Activated CD8-positive, alpha-beta T cell treated with anti-CD3 and anti-CD28 coated beads for 36 hours (primary cell): ENCODE measurements at regions not wholly inside any gene's neighbourhood (a gene's known extent, or its start where the extent isn't known, plus 50 kb on each side); places are given as distances from the start of the nearest gene placed in this dataset.

ENCODE experiments used
- ATAC-seq: fragments of 200-7000 bp; cut with Tn5 transposase; one replicate; pipeline ENCODE4 v1.10.0; 2021; ENCODE audit warnings: mild to moderate bottlenecking, moderate library complexity
- CTCF ChIA-PET: fragments of 350-600 bp; sonication (Branson Sonifier 250); formaldehyde crosslinking; loops from one replicate; lab custom pipeline; 2021; ENCODE audit warnings: antibody characterized with exemption; lab: Charles Lee
- POLR2A ChIA-PET: fragments of 350-600 bp; sonication (Branson Sonifier 250); formaldehyde crosslinking; loops from one replicate; lab custom pipeline; 2021; ENCODE audit warnings: antibody characterized with exemption; lab: Charles Lee
- DNase-seq: peaks from one replicate; pipeline ENCODE4 v3.0.0-alpha.2; 2020
- H3K27ac Mint-ChIP-seq: one replicate; pipeline ENCODE4 v1.8.0; 2021; ENCODE audit warnings: mild to moderate bottlenecking, mixed read lengths
- H3K27me3 Mint-ChIP-seq: one replicate; pipeline ENCODE4 v1.8.0; 2021; ENCODE audit warnings: mixed read lengths
- H3K36me3 Mint-ChIP-seq: one replicate; pipeline ENCODE4 v1.8.0; 2021; ENCODE audit warnings: low read depth, mixed read lengths
- H3K4me1 Mint-ChIP-seq: one replicate; pipeline ENCODE4 v1.8.0; 2021; ENCODE audit warnings: low read depth, mixed read lengths
- H3K4me3 Mint-ChIP-seq: one replicate; pipeline ENCODE4 v1.8.0; 2021; ENCODE audit warnings: mild to moderate bottlenecking, moderate library complexity, mixed read lengths
- H3K9me3 Mint-ChIP-seq: one replicate; pipeline ENCODE4 v1.8.0; 2021; ENCODE audit warnings: mixed read lengths
- intact Hi-C: fragments of 100-400 bp; cut with micrococcal nuclease; formaldehyde crosslinking; loops from one replicate; pipeline ENCODE4 v1.10.0; 2022
- TF ChIP-seq, protein P1 (sequence below): fragments of 200-600 bp; IDR thresholded peaks from one replicate; pipeline ENCODE4 v1.8.0; 2022; ENCODE audit warnings: antibody characterized with exemption, mild to moderate bottlenecking

GRCh38 chr4:46484881-46485280 lies 95.0 kb upstream of the GABRA2 start:
- no peak for ATAC-seq
- no peak for DNase-seq
- intact Hi-C loops: no loop called here
- CTCF ChIA-PET: no interaction called here
- Mint-ChIP-seq H3K27me3 (no peaks in the 10 kb centered on the region), H3K27ac (no peak overlapping the region), H3K9me3 (peaks cover 2% of the 10 kb centered on the region), H3K36me3 (no peaks in the 10 kb centered on the region), H3K4me1 (no peaks in the 10 kb centered on the region), H3K4me3 (no peak overlapping the region)
- TF ChIP-seq, protein P1, sequence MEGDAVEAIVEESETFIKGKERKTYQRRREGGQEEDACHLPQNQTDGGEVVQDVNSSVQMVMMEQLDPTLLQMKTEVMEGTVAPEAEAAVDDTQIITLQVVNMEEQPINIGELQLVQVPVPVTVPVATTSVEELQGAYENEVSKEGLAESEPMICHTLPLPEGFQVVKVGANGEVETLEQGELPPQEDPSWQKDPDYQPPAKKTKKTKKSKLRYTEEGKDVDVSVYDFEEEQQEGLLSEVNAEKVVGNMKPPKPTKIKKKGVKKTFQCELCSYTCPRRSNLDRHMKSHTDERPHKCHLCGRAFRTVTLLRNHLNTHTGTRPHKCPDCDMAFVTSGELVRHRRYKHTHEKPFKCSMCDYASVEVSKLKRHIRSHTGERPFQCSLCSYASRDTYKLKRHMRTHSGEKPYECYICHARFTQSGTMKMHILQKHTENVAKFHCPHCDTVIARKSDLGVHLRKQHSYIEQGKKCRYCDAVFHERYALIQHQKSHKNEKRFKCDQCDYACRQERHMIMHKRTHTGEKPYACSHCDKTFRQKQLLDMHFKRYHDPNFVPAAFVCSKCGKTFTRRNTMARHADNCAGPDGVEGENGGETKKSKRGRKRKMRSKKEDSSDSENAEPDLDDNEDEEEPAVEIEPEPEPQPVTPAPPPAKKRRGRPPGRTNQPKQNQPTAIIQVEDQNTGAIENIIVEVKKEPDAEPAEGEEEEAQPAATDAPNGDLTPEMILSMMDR: no peak
- POLR2A ChIA-PET: no interaction called here

GRCh38 chr4:46462733-46463132 lies 72.8 kb upstream of the GABRA2 start:
- ChIA-PET CTCF (no interaction called here), POLR2A (no interaction called here)
- peaks cover 2% of the 10 kb centered on the region for H3K9me3 Mint-ChIP-seq
- H3K36me3 Mint-ChIP-seq: no peaks in the 10 kb centered on the region
- H3K27me3 Mint-ChIP-seq: no peaks in the 10 kb centered on the region
- ATAC-seq: no peak
- DNase-seq: no peak
- no peak overlapping the region for H3K27ac Mint-ChIP-seq
- TF ChIP-seq, protein P1: no peak
- H3K4me1 Mint-ChIP-seq: no peaks in the 10 kb centered on the region
- intact Hi-C loops: no loop called here
- no peak overlapping the region for H3K4me3 Mint-ChIP-seq

DNA sequence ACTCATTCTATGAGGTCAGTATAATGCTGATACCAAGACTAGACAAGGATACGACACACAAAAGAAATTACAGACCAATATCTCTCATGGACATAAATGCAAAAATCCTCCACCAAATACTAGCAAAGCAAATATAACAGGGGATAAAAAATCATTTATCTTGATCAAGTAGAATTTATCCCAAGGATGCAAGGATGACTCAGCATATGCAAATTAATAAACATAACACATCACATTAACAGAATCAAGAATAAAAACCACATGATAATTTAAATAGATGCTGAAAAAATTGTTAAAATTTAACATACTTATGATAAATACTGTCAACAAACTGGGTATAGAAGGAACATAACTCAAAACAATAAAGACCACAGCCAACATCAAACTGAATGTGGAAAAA lies 69.4 kb upstream of the GABRA2 start:
- no peaks in the 10 kb centered on the region for H3K27me3 Mint-ChIP-seq
- no peaks in the 10 kb centered on the region for H3K36me3 Mint-ChIP-seq
- TF ChIP-seq, protein P1: no peak
- ChIA-PET CTCF (no interaction called here), POLR2A (no interaction called here)
- H3K4me3 Mint-ChIP-seq: no peak overlapping the region
- DNase-seq (no peak), ATAC-seq (no peak)
- no peak overlapping the region for H3K27ac Mint-ChIP-seq
- intact Hi-C loops: no loop called here
- H3K4me1 Mint-ChIP-seq: no peaks in the 10 kb centered on the region
- H3K9me3 Mint-ChIP-seq: peaks cover 13% of the 10 kb centered on the region

DNA sequence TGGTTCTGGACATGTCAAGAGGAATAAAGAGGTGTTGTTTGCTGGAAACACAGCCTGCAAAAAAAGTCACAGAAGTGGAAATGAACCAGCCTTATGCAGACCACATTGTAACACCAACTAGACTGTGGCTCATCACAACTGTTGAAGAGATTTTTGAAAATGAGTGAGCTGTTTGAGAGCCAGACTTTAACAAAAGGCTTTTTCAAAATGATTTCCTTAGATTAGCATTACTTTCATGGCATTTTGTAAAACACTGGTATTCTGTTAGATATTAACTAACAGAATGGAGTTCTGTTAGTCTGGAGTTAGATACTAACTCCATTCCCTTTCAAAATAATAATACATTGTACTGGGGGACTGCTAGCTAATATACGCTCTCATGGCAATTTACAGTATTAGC lies 60.6 kb upstream of the GABRA2 start:
- Mint-ChIP-seq H3K4me3 (no peak overlapping the region), H3K36me3 (no peaks in the 10 kb centered on the region), H3K4me1 (no peaks in the 10 kb centered on the region), H3K9me3 (peaks cover 8% of the 10 kb centered on the region), H3K27ac (no peak overlapping the region), H3K27me3 (no peaks in the 10 kb centered on the region)
- no peak for DNase-seq
- CTCF ChIA-PET: no interaction called here
- TF ChIP-seq, protein P1: no peak
- ATAC-seq: no peak
- intact Hi-C loops: no loop called here
- POLR2A ChIA-PET: no interaction called here

- Mint-ChIP-seq H3K9me3 (peaks cover 6% of the 10 kb centered on the region), H3K4me3 (no peak overlapping the region), H3K27me3 (no peaks in the 10 kb centered on the region), H3K27ac (no peak overlapping the region), H3K36me3 (no peaks in the 10 kb centered on the region), H3K4me1 (no peaks in the 10 kb centered on the region)
- TF ChIP-seq, protein P1: no peak
- intact Hi-C loops: no loop called here
- ATAC-seq: no peak
- ChIA-PET POLR2A (no interaction called here), CTCF (interaction anchor here (0.6 kb wide), 1 partner anchor 455 kb away, joined by 3 read pairs; no protein-coding TSS in a partner anchor)
- DNase-seq: no peak
Observed at GRCh38 chr4:46445710-46446314, 55.9 kb upstream of the GABRA2 start.
